ENCODE measurements at regions not wholly inside any gene's neighbourhood (a gene's known extent, or its start where the extent isn't known, plus 50 kb on each side); places are given as distances from the start of the nearest gene placed in this dataset.

GRCh38 chr10:109191823-109192222, 731.5 kb downstream of the XPNPEP1 start:
- no peak overlapping the region for H3K4me3 ChIP-seq (ENCODE audit: extremely low read depth, insufficient read depth, low read length, poor library complexity, severe bottlenecking)
- no peak overlapping the region for H3K27ac ChIP-seq (ENCODE audit: low read depth, low read length, severe bottlenecking)
- 59 to 90% methylated on average over 1 to 2 of the region's 2 CpGs for WGBS, 2 experiments (ENCODE audit: insufficient coverage in 2 of 2)
- H3K36me3 ChIP-seq (ENCODE audit: control insufficient read depth, insufficient read depth, low read length): no peaks in the 10 kb centered on the region
- H3K9me3 ChIP-seq (ENCODE audit: control insufficient read depth, low read length): peaks cover 5% of the 10 kb centered on the region
- no peaks in the 10 kb centered on the region for H3K4me1 ChIP-seq (ENCODE audit: control insufficient read depth, insufficient read depth, low read length, poor library complexity, severe bottlenecking)

DNA sequence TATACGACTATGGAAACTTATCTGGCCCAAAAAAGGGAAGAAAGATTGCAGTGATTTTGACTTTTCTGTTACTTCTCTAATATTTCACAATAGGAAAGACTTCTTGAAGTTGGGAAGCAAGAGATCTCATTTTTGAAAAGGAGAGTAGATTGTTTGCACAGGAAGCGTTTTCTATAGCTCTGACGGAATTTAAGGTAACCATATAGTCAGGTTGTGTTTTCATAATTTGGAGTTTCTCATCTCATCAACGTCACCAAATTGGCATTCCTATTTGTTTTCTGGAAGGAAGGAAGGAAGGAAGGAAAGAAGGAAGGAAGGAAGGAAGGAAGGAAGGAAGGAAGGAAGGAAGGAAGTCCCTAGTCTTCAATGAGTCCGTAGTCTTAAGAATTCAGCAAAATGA, 732.0 kb downstream of the XPNPEP1 start:
- no peaks in the 10 kb centered on the region for H3K36me3 ChIP-seq (ENCODE audit: control insufficient read depth, insufficient read depth, low read length)
- H3K4me3 ChIP-seq (ENCODE audit: extremely low read depth, insufficient read depth, low read length, poor library complexity, severe bottlenecking): no peak overlapping the region
- no peak overlapping the region for H3K27ac ChIP-seq (ENCODE audit: low read depth, low read length, severe bottlenecking)
- WGBS, 2 experiments (ENCODE audit: insufficient coverage in 2 of 2): 58 to 67% methylated on average over 1 to 2 of the region's 5 CpGs
- peaks cover under 1% of the 10 kb centered on the region for H3K9me3 ChIP-seq (ENCODE audit: control insufficient read depth, low read length)
- no peaks in the 10 kb centered on the region for H3K4me1 ChIP-seq (ENCODE audit: control insufficient read depth, insufficient read depth, low read length, poor library complexity, severe bottlenecking)

DNA sequence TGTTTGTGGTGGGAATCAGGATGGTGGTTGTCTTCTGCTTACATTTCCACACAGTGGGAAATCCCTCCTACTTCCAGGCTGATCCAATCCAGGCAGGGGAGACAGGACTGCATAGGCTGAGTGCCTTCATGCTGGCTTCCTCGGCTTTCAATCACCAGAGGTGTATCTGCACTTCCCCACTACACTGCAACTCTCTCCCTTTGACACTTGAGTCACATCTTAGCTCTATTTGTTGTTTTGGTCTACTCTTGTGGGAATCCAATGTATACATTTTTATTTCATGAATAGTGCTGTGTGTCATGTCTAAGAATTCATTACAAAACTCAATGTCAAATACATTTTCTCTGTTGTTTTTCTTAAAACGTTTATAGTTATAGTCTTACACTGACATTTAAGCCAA, 735.6 kb downstream of the XPNPEP1 start:
- no peaks in the 10 kb centered on the region for H3K9me3 ChIP-seq (ENCODE audit: control insufficient read depth, low read length)
- H3K4me1 ChIP-seq (ENCODE audit: control insufficient read depth, insufficient read depth, low read length, poor library complexity, severe bottlenecking): no peaks in the 10 kb centered on the region
- WGBS, 2 experiments (ENCODE audit: insufficient coverage in 2 of 2): 0% methylated on average over 1 of the region's 2 CpGs; no CpG with 5 or more reads in 1 of the 2 experiments
- H3K27ac ChIP-seq (ENCODE audit: low read depth, low read length, severe bottlenecking): no peak overlapping the region
- H3K36me3 ChIP-seq (ENCODE audit: control insufficient read depth, insufficient read depth, low read length): no peaks in the 10 kb centered on the region
- no peak overlapping the region for H3K4me3 ChIP-seq (ENCODE audit: extremely low read depth, insufficient read depth, low read length, poor library complexity, severe bottlenecking)

- no peaks in the 10 kb centered on the region for H3K9me3 ChIP-seq (ENCODE audit: control insufficient read depth, low read length)
- H3K27ac ChIP-seq (ENCODE audit: low read depth, low read length, severe bottlenecking): no peak overlapping the region
- no peaks in the 10 kb centered on the region for H3K36me3 ChIP-seq (ENCODE audit: control insufficient read depth, insufficient read depth, low read length)
- H3K4me1 ChIP-seq (ENCODE audit: control insufficient read depth, insufficient read depth, low read length, poor library complexity, severe bottlenecking): no peaks in the 10 kb centered on the region
- H3K4me3 ChIP-seq (ENCODE audit: extremely low read depth, insufficient read depth, low read length, poor library complexity, severe bottlenecking): no peak overlapping the region
Observed at GRCh38 chr10:109183366-109183765, 739.9 kb downstream of the XPNPEP1 start.

DNA sequence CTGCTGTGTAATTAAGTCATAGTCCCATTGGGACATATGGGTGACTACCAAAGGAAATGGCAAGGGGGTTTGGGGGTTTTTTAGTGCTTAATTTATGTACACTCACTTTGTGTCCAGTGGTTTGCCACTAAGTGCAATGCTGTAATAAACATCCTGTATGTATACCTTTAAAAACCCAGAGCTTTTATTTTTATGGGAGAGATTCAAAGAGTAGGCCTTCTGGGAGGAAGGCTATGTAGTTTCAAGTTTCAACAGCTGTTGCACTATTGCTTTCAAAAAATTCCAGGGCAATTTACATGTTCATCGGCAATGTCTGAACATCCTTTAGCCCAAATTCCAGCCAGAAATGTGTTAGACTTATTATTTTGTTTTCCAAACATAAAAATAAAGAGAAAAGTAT, 744.7 kb downstream of the XPNPEP1 start:
- no peaks in the 10 kb centered on the region for H3K9me3 ChIP-seq (ENCODE audit: control insufficient read depth, low read length)
- no peaks in the 10 kb centered on the region for H3K36me3 ChIP-seq (ENCODE audit: control insufficient read depth, insufficient read depth, low read length)
- H3K4me1 ChIP-seq (ENCODE audit: control insufficient read depth, insufficient read depth, low read length, poor library complexity, severe bottlenecking): no peaks in the 10 kb centered on the region
- no peak overlapping the region for H3K27ac ChIP-seq (ENCODE audit: low read depth, low read length, severe bottlenecking)
- H3K4me3 ChIP-seq (ENCODE audit: extremely low read depth, insufficient read depth, low read length, poor library complexity, severe bottlenecking): no peak overlapping the region
- WGBS, 2 experiments (ENCODE audit: insufficient coverage in 2 of 2): no CpG with 5 or more reads among the region's 1 CpG

DNA sequence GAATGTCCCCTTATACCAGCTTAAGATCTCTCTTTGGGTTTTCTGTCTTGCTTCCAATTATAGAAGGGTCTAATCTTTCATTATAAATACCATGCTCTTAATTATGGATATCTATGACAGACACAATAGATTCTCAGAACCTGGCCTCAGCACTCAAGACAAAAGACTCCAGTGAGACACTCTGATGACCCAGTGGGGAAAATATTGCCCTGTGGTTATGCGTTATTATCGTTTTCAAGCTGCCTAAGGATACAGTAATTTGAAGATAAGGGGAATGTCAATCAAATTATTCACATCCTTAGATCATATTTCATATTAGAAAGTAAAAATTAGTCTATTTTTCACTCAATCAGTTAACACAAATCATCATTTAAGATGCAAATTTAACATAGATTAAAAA, 748.8 kb downstream of the XPNPEP1 start:
- no peaks in the 10 kb centered on the region for H3K4me1 ChIP-seq (ENCODE audit: control insufficient read depth, insufficient read depth, low read length, poor library complexity, severe bottlenecking)
- H3K27ac ChIP-seq (ENCODE audit: low read depth, low read length, severe bottlenecking): no peak overlapping the region
- WGBS, 2 experiments (ENCODE audit: insufficient coverage in 2 of 2): no CpG with 5 or more reads among the region's 2 CpGs
- H3K36me3 ChIP-seq (ENCODE audit: control insufficient read depth, insufficient read depth, low read length): no peaks in the 10 kb centered on the region
- no peaks in the 10 kb centered on the region for H3K9me3 ChIP-seq (ENCODE audit: control insufficient read depth, low read length)
- no peak overlapping the region for H3K4me3 ChIP-seq (ENCODE audit: extremely low read depth, insufficient read depth, low read length, poor library complexity, severe bottlenecking)

DNA sequence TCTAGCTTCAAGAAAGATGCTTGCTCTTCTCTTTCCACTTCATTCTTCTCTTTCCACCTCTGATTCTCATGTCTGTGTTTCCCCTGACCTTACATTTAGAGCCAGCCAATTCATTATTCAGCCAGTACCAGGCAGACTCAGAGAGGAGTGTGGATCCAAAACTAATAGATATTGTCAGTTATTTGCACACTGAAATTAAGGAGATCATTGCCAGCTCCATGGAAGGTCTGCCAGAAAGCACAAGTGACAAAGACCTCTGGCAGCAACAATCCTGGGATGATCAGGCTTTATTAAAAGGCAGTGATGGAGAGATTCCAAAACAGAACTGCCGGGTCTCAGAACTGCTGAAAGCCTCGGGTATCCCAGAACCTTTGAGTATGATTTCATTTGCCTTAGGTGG, 749.4 kb downstream of the XPNPEP1 start:
- no peaks in the 10 kb centered on the region for H3K4me1 ChIP-seq (ENCODE audit: control insufficient read depth, insufficient read depth, low read length, poor library complexity, severe bottlenecking)
- no peak overlapping the region for H3K27ac ChIP-seq (ENCODE audit: low read depth, low read length, severe bottlenecking)
- WGBS, 2 experiments (ENCODE audit: insufficient coverage in 2 of 2): 39 to 48% methylated on average over 2 of the region's 2 CpGs
- H3K4me3 ChIP-seq (ENCODE audit: extremely low read depth, insufficient read depth, low read length, poor library complexity, severe bottlenecking): no peak overlapping the region
- H3K9me3 ChIP-seq (ENCODE audit: control insufficient read depth, low read length): no peaks in the 10 kb centered on the region
- H3K36me3 ChIP-seq (ENCODE audit: control insufficient read depth, insufficient read depth, low read length): no peaks in the 10 kb centered on the region

GRCh38 chr10:109173121-109173520, 750.2 kb downstream of the XPNPEP1 start:
- no peak overlapping the region for H3K4me3 ChIP-seq (ENCODE audit: extremely low read depth, insufficient read depth, low read length, poor library complexity, severe bottlenecking)
- no peak overlapping the region for H3K27ac ChIP-seq (ENCODE audit: low read depth, low read length, severe bottlenecking)
- H3K4me1 ChIP-seq (ENCODE audit: control insufficient read depth, insufficient read depth, low read length, poor library complexity, severe bottlenecking): no peaks in the 10 kb centered on the region
- 49 to 67% methylated on average over 2 of the region's 2 CpGs for WGBS, 2 experiments (ENCODE audit: insufficient coverage in 2 of 2)
- H3K9me3 ChIP-seq (ENCODE audit: control insufficient read depth, low read length): no peaks in the 10 kb centered on the region
- H3K36me3 ChIP-seq (ENCODE audit: control insufficient read depth, insufficient read depth, low read length): no peaks in the 10 kb centered on the region

DNA sequence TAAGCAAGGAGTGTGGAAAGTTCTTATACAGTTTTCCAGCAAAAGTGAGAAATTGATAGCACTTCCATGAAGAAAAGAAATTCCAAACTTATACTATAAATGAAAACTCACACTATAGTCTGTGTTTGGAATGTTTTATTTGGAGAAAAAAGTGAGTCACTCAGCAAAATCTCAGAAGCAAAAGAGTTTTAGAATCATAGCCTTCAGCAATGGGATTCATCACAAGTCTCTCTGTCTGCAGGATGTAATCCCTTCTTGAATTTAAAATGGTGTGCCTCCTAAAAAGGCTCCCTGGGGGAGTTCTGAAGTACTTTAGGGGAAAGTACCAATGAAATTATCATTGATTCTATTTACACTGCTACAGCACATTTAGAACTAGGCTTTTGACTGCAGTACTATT, 756.4 kb downstream of the XPNPEP1 start:
- H3K27ac ChIP-seq (ENCODE audit: low read depth, low read length, severe bottlenecking): no peak overlapping the region
- H3K9me3 ChIP-seq (ENCODE audit: control insufficient read depth, low read length): no peaks in the 10 kb centered on the region
- no peaks in the 10 kb centered on the region for H3K36me3 ChIP-seq (ENCODE audit: control insufficient read depth, insufficient read depth, low read length)
- H3K4me1 ChIP-seq (ENCODE audit: control insufficient read depth, insufficient read depth, low read length, poor library complexity, severe bottlenecking): no peaks in the 10 kb centered on the region
- no peak overlapping the region for H3K4me3 ChIP-seq (ENCODE audit: extremely low read depth, insufficient read depth, low read length, poor library complexity, severe bottlenecking)

- Histone ChIP-seq H3K36me3 (ENCODE audit: control insufficient read depth, insufficient read depth, low read length) (no peaks in the 10 kb centered on the region), H3K4me3 (ENCODE audit: extremely low read depth, insufficient read depth, low read length, poor library complexity, severe bottlenecking) (no peak overlapping the region), H3K4me1 (ENCODE audit: control insufficient read depth, insufficient read depth, low read length, poor library complexity, severe bottlenecking) (no peaks in the 10 kb centered on the region), H3K27ac (ENCODE audit: low read depth, low read length, severe bottlenecking) (no peak overlapping the region), H3K9me3 (ENCODE audit: control insufficient read depth, low read length) (peaks cover 4% of the 10 kb centered on the region)
- WGBS, 2 experiments (ENCODE audit: insufficient coverage in 2 of 2): 74 to 76% methylated on average over 3 of the region's 4 CpGs
Observed at GRCh38 chr10:109159351-109159750, 764.0 kb downstream of the XPNPEP1 start.

DNA sequence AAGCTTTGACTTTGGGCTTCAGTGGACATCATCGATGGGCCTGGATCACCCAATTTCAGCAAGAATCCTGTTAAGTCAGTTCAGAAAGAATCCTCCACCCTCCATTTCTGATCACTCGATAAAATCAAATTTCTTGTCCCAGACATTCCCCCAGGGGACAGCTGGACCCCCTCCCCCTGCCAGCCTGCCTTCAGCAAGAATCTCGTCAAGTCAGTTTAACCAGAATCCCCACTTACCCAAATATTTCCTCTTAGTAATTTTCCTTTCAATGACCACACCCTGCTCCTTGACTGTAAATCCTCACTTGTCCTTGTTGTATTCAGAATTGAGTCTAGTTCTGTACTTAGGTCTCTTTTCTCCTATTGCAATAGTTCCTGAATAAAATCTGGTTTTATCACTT, 766.9 kb downstream of the XPNPEP1 start:
- 72 to 79% methylated on average over 3 of the region's 3 CpGs for WGBS, 2 experiments (ENCODE audit: insufficient coverage in 2 of 2)
- Histone ChIP-seq H3K9me3 (ENCODE audit: control insufficient read depth, low read length) (peaks cover 4% of the 10 kb centered on the region), H3K4me3 (ENCODE audit: extremely low read depth, insufficient read depth, low read length, poor library complexity, severe bottlenecking) (no peak overlapping the region), H3K4me1 (ENCODE audit: control insufficient read depth, insufficient read depth, low read length, poor library complexity, severe bottlenecking) (no peaks in the 10 kb centered on the region), H3K27ac (ENCODE audit: low read depth, low read length, severe bottlenecking) (no peak overlapping the region), H3K36me3 (ENCODE audit: control insufficient read depth, insufficient read depth, low read length) (no peaks in the 10 kb centered on the region)

All from mesodermal cell (in vitro differentiated cells).